H9 (cell line): ENCODE measurements at regions not wholly inside any gene's neighbourhood (a gene's known extent, or its start where the extent isn't known, plus 50 kb on each side); places are given as distances from the start of the nearest gene placed in this dataset.

Source experiments
- DNase-seq: peaks from one replicate; pipeline ENCODE4 v3.0.0-alpha.2; 2017
- H2AFZ ChIP-seq: one replicate; pipeline ENCODE4 v1.6.1; 2013; ENCODE audit warnings: mild to moderate bottlenecking, low read length, control low read depth, moderate library complexity
- H2AK5ac ChIP-seq: 2 replicates; pipeline ENCODE4 v1.6.1; 2013; ENCODE audit warnings: low read length, control low read depth, mixed read lengths; ENCODE audit not compliant: insufficient read length
- H2BK120ac ChIP-seq: one replicate; pipeline ENCODE4 v1.6.1; 2013; ENCODE audit warnings: low read depth, mild to moderate bottlenecking, low read length, control low read depth, inconsistent platforms; ENCODE audit not compliant: poor library complexity, severe bottlenecking
- H2BK12ac ChIP-seq: 2 replicates; pipeline ENCODE4 v1.6.1; 2013; ENCODE audit warnings: low read length, control low read depth, mixed read lengths, low read depth; ENCODE audit not compliant: insufficient read length
- H2BK15ac ChIP-seq: 2 replicates; pipeline ENCODE4 v1.6.1; 2013; ENCODE audit warnings: low read depth, low read length, control low read depth
- H2BK20ac ChIP-seq: one replicate; pipeline ENCODE4 v1.6.1; 2013; ENCODE audit warnings: low read depth, mild to moderate bottlenecking, low read length, control low read depth, inconsistent platforms; ENCODE audit not compliant: poor library complexity, severe bottlenecking
- H2BK5ac ChIP-seq: 2 replicates; pipeline ENCODE4 v1.6.1; 2013; ENCODE audit warnings: low read length, control low read depth, mixed read lengths; ENCODE audit not compliant: insufficient read length
- H3K14ac ChIP-seq: 2 replicates; pipeline ENCODE4 v1.6.1; 2013; ENCODE audit warnings: low read length, control low read depth; ENCODE audit not compliant: insufficient read depth
- H3K18ac ChIP-seq: 2 replicates; pipeline ENCODE4 v1.6.1; 2013; ENCODE audit warnings: low read depth, mild to moderate bottlenecking, mixed read lengths, low read length, control low read depth; ENCODE audit not compliant: insufficient read length
- H3K23ac ChIP-seq: 2 replicates; pipeline ENCODE4 v1.6.1; 2013; ENCODE audit warnings: low read length, control low read depth, mixed read lengths, low read depth; ENCODE audit not compliant: insufficient read length
- H3K23me2 ChIP-seq: 2 replicates; pipeline ENCODE4 v1.6.1; 2013; ENCODE audit warnings: low read depth, mild to moderate bottlenecking, mixed read lengths, low read length, control low read depth; ENCODE audit not compliant: insufficient read length, poor library complexity, severe bottlenecking
- H3K27ac ChIP-seq: 2 replicates; pipeline ENCODE4 v1.5.1; 2013; ENCODE audit warnings: low read length, control low read depth, mixed read lengths, low read depth; ENCODE audit not compliant: insufficient read length
- H3K27me3 ChIP-seq: 2 replicates; pipeline ENCODE4 v1.6.1; 2013; ENCODE audit warnings: low read length, control low read depth, inconsistent platforms; ENCODE audit not compliant: insufficient read depth
- H3K4ac ChIP-seq: 2 replicates; pipeline ENCODE4 v1.6.1; 2013; ENCODE audit warnings: low read depth, mild to moderate bottlenecking, control low read depth, inconsistent platforms, low read length, moderate library complexity
- H3K4me1 ChIP-seq: 2 replicates; pipeline ENCODE4 v1.6.1; 2013; ENCODE audit warnings: low read length, control low read depth, inconsistent platforms; ENCODE audit not compliant: insufficient read depth
- H3K4me2 ChIP-seq: 2 replicates; pipeline ENCODE4 v1.6.1; 2013; ENCODE audit warnings: low read length, control low read depth, mixed read lengths; ENCODE audit not compliant: insufficient read length, insufficient read depth
- H3K56ac ChIP-seq: 2 replicates; pipeline ENCODE4 v1.6.1; 2013; ENCODE audit warnings: low read depth, mild to moderate bottlenecking, mixed read lengths, low read length, control low read depth; ENCODE audit not compliant: insufficient read length
- H3K79me1 ChIP-seq: 2 replicates; pipeline ENCODE4 v1.6.1; 2013; ENCODE audit warnings: low read depth, mild to moderate bottlenecking, moderate library complexity, low read length, control low read depth, inconsistent platforms; ENCODE audit not compliant: insufficient read depth, poor library complexity, severe bottlenecking
- H3K79me2 ChIP-seq: 2 replicates; pipeline ENCODE4 v1.6.1; 2013; ENCODE audit warnings: low read length, control low read depth, inconsistent platforms; ENCODE audit not compliant: insufficient read depth
- H3K9ac ChIP-seq: 2 replicates; pipeline ENCODE4 v1.6.1; 2013; ENCODE audit warnings: low read length, control low read depth, mixed read lengths; ENCODE audit not compliant: insufficient read length; ENCODE audit errors: extremely low read depth
- H3K9me3 ChIP-seq: one replicate; pipeline ENCODE4 v1.6.1; 2013; ENCODE audit warnings: low read depth, low read length, inconsistent platforms; ENCODE audit not compliant: control insufficient read depth
- H3T11ph ChIP-seq: one replicate; pipeline ENCODE4 v1.6.1; 2013; ENCODE audit warnings: mild to moderate bottlenecking, low read length, control low read depth, inconsistent platforms
- H4K20me1 ChIP-seq: one replicate; pipeline ENCODE4 v1.6.1; 2013; ENCODE audit not compliant: control insufficient read depth, insufficient read length, insufficient read depth
- H4K5ac ChIP-seq: 2 replicates; pipeline ENCODE4 v1.6.1; 2013; ENCODE audit warnings: low read depth, mild to moderate bottlenecking, mixed read lengths, low read length, control low read depth; ENCODE audit not compliant: insufficient read length
- H4K8ac ChIP-seq: replicated peaks from 2 replicates; pipeline ENCODE4 v1.6.1; 2013; ENCODE audit warnings: low read length, control low read depth, mixed read lengths, low read depth; ENCODE audit not compliant: insufficient read length
- H4K91ac ChIP-seq: 2 replicates; pipeline ENCODE4 v1.6.1; 2013; ENCODE audit warnings: low read depth, mild to moderate bottlenecking, moderate library complexity, mixed read lengths, low read length, control low read depth; ENCODE audit not compliant: insufficient read length
- H3K27ac Mint-ChIP-seq, 3 experiments: 2 replicates in 2 of 3; 3 replicates in 1 of 3; pipeline ENCODE4 v1.8.0; 2020 to 2021; ENCODE audit warnings: mixed read lengths in 3 of 3, mild to moderate bottlenecking in 1 of 3, moderate library complexity in 1 of 3
- H3K27me3 Mint-ChIP-seq: 2 replicates; pipeline ENCODE4 v1.8.0; 2021; ENCODE audit warnings: low read depth, mild to moderate bottlenecking, moderate library complexity, mixed read lengths
- H3K36me3 Mint-ChIP-seq, 3 experiments: 2 replicates in 2 of 3; 3 replicates in 1 of 3; pipeline ENCODE4 v1.8.0; 2020 to 2021; ENCODE audit warnings: low read depth in 3 of 3, mixed read lengths in 3 of 3; ENCODE audit not compliant: insufficient read depth in 1 of 3
- H3K4me1 Mint-ChIP-seq, 2 experiments: 2 replicates each; pipeline ENCODE4 v1.8.0; 2020; ENCODE audit warnings: mixed read lengths in 2 of 2
- H3K4me3 Mint-ChIP-seq, 2 experiments: 2 replicates in 1 of 2; 3 replicates in 1 of 2; pipeline ENCODE4 v1.8.0; 2020 to 2021; ENCODE audit warnings: mild to moderate bottlenecking in 2 of 2, mixed read lengths in 2 of 2, moderate library complexity in 1 of 2
- H3K9me3 Mint-ChIP-seq, 2 experiments: 2 replicates in 1 of 2; 3 replicates in 1 of 2; pipeline ENCODE4 v1.8.0; 2020; ENCODE audit warnings: mild to moderate bottlenecking in 2 of 2, mixed read lengths in 2 of 2, moderate library complexity in 1 of 2
- CTCF ChIP-seq: fragments of 200-600 bp; sonication (generic); conservative IDR thresholded peaks from 3 replicates; pipeline ENCODE4 v1.8.0; 2021; ENCODE audit warnings: antibody characterized with exemption, mild to moderate bottlenecking
- WGBS: extraction: QIAGEN DNeasy Blood & Tissue Kit; methylation state at CpG from one replicate; pipeline ENCODE4 v1.1.7; 2013; ENCODE audit warnings: missing lambda C conversion rate, low lambda C conversion rate, mixed read lengths; ENCODE audit not compliant: insufficient read length; ENCODE audit errors: extremely low coverage; 5-methylcytosine and 5-hydroxymethylcytosine counted together

DNA sequence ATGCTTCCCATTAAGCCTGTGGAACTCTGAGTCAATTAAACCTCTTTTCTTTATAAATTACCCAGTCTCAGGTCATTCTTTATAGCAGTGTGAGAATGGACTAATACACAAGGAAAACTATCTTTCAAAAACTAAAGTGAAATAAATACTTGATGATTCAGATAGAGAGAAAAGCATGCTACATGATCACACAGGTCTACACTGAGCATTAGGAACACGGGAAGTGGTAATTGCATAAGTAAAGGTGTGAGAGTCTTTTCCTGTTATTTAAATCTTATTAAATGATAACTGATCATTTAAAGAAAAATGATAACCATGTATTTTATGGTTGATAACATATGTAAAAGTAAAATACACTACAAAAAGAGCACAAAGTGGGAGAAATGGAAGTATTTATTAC is 812.0 kb upstream of the RAB6C start:
- Histone ChIP-seq H2AK5ac (no peak overlapping the region), H3K18ac (no peak overlapping the region), H3K14ac (no peak overlapping the region), H3K9me3 (no peaks in the 10 kb centered on the region), H3K4ac (no peak overlapping the region), H3K23ac (no peak overlapping the region), H3K4me1 (no peaks in the 10 kb centered on the region), H2BK12ac (no peak overlapping the region), H4K8ac (no peak overlapping the region), H2BK120ac (no peak overlapping the region), H3K79me1 (no peaks in the 10 kb centered on the region), H3K27me3 (no peaks in the 10 kb centered on the region), H2BK15ac (no peak overlapping the region), H3K27ac (no peak overlapping the region), H3K23me2 (no peaks in the 10 kb centered on the region), H2BK20ac (no peak overlapping the region), H3K4me2 (no peak overlapping the region), H3K79me2 (no peaks in the 10 kb centered on the region), H4K91ac (no peak overlapping the region), H4K20me1 (no peaks in the 10 kb centered on the region), H2AFZ (no peak overlapping the region), H3K56ac (no peak overlapping the region), H3T11ph (no peak overlapping the region), H4K5ac (no peak overlapping the region), H3K9ac (no peak overlapping the region), H2BK5ac (no peak overlapping the region)
- H3K4me3 Mint-ChIP-seq = no peak overlapping the region
- no peaks in the 10 kb centered on the region for H3K36me3 Mint-ChIP-seq
- H3K4me1 Mint-ChIP-seq = peaks cover 3 to 6% of the 10 kb centered on the region in 2 experiments; a peak in 2 of 4 replicates
- DNase-seq = no peak
- H3K9me3 Mint-ChIP-seq = peaks cover 0 to 3% of the 10 kb centered on the region in 2 experiments; a peak in 3 of 5 replicates
- no peak for TF ChIP-seq CTCF
- WGBS = no CpG with 5 or more reads among the region's 1 CpG
- H3K27me3 Mint-ChIP-seq = no peaks in the 10 kb centered on the region; the same call in 1 of the 2 replicates
- H3K27ac Mint-ChIP-seq = no peak overlapping the region
